Upper lobe of left lung (tissue), 4 donors: ENCODE measurements at regions not wholly inside any gene's neighbourhood (a gene's known extent, or its start where the extent isn't known, plus 50 kb on each side); places are given as distances from the start of the nearest gene placed in this dataset.

Experiments used
- EP300 ChIP-seq, 4 donors: sonication (generic); formaldehyde crosslinking; IDR thresholded peaks; one replicate each; pipeline ENCODE4 v1.5.1; 2017; ENCODE audit warnings: antibody characterized with exemption in 4 of 4, control low read depth in 2 of 4
- TF ChIP-seq, protein P1 (sequence below), 6 experiments: fragments of 450-650 bp in 4 of 6; fragments of 200-600 bp in 2 of 6; sonication (generic) in 2 of 6; IDR thresholded peaks; one replicate each; pipeline ENCODE4 v1.5.1; 2016 to 2019; ENCODE audit warnings: antibody characterized with exemption in 6 of 6

DNA sequence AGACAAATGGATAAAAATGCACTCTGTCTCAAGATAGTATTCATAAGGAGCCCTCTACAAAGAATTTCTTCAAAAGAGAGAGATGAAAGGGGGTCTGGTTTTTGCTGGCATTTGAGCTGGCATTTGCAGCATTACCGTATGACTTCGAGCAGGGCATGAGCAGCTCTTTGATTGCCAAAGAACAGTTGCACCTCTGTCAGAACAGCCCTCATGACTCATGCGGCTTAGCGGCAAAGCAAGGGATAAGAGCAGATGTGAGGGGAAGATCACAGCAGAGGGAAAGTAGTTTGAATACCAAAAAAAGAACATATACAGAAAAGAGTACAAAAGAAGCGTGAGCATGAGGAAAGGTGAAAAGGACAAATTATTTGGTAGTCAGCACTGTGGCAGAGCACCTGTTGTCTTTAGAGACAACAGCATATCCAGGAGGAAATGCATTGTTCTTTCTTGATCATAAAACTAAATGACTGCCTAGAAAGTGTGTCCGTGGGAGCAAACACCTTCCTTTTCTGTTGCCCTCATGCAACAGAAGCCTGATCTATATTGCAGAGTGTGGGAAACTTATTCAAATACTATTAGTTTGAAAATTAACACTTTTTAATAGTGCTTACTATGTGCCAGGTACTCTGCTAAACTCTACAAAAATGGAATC is 80.5 kb upstream of the SLC24A5 start:
- TF ChIP-seq, protein P1, sequence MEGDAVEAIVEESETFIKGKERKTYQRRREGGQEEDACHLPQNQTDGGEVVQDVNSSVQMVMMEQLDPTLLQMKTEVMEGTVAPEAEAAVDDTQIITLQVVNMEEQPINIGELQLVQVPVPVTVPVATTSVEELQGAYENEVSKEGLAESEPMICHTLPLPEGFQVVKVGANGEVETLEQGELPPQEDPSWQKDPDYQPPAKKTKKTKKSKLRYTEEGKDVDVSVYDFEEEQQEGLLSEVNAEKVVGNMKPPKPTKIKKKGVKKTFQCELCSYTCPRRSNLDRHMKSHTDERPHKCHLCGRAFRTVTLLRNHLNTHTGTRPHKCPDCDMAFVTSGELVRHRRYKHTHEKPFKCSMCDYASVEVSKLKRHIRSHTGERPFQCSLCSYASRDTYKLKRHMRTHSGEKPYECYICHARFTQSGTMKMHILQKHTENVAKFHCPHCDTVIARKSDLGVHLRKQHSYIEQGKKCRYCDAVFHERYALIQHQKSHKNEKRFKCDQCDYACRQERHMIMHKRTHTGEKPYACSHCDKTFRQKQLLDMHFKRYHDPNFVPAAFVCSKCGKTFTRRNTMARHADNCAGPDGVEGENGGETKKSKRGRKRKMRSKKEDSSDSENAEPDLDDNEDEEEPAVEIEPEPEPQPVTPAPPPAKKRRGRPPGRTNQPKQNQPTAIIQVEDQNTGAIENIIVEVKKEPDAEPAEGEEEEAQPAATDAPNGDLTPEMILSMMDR (IDR thresholded peaks at IDR 0.05): no peak
- TF ChIP-seq EP300 (IDR thresholded peaks at IDR 0.05): no peak
